ENCODE measurements at regions not wholly inside any gene's neighbourhood (a gene's known extent, or its start where the extent isn't known, plus 50 kb on each side); places are given as distances from the start of the nearest gene placed in this dataset.

DNA sequence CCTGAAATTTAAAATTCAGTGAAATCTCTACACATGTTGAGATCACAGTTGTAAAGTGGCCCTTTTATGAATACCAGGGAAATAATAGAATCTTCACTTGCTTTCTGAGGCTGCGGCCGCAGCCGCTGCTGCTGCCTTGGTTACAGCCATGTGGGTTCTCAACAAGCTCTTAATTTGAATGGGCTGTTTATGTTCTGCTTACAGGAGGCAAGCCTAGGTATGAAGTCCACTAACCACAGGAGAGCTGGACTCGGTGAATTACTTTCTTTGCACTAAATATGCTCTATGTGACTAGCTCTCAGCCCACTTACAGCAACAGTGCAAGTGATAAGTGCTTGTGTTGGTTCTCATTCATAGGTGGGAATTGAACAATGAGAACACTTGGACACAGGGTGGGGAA lies 410.8 kb downstream of the SFMBT2 start (continued):
- TF ChIP-seq ZNF396 (CRISPR knock-in tag; IDR thresholded peaks at IDR 0.05; ENCODE audit: borderline replicate concordance) (no peak), ERG (CRISPR knock-in tag; IDR thresholded peaks at IDR 0.05) (no peak)
- TF ChIP-seq, protein P1, sequence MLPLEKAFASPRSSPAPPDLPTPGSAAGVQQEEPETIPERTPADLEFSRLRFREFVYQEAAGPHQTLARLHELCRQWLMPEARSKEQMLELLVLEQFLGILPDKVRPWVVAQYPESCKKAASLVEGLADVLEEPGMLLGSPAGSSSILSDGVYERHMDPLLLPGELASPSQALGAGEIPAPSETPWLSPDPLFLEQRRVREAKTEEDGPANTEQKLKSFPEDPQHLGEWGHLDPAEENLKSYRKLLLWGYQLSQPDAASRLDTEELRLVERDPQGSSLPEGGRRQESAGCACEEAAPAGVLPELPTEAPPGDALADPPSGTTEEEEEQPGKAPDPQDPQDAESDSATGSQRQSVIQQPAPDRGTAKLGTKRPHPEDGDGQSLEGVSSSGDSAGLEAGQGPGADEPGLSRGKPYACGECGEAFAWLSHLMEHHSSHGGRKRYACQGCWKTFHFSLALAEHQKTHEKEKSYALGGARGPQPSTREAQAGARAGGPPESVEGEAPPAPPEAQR (CRISPR knock-in tag; IDR thresholded peaks at IDR 0.05): no peak

GRCh38 chr10:6999232-6999925 lies 411.5 kb downstream of the SFMBT2 start:
- Mint-ChIP-seq H3K36me3 (no peaks in the 10 kb centered on the region), H3K9me3 (0 out of 2 replicates have a peak, but pooled peaks cover 3% of the 10 kb centered on the region), H3K4me1 (0 out of 2 replicates have a peak, but pooled peaks cover 3% of the 10 kb centered on the region), H3K27me3 (ENCODE audit: low read depth) (no peaks in the 10 kb centered on the region; the same call in 1 of the 2 replicates), H3K4me3 (no peak overlapping the region), H3K27ac (no peak overlapping the region)
- POLR2A ChIA-PET: no interaction called here
- ATAC-seq (no peak), DNase-seq (ENCODE audit: low spot score) (no peak)
- TF ChIP-seq ZNF138 (CRISPR knock-in tag; conservative IDR thresholded peaks at IDR 0.05) (no peak), EMX1 (CRISPR knock-in tag; IDR thresholded peaks at IDR 0.05) (no peak), ATF1 (CRISPR knock-in tag; IDR thresholded peaks at IDR 0.05) (no peak)
- CTCF ChIA-PET: interaction anchor here (0.7 kb wide), 1 partner anchor 122 kb away, joined by 3 read pairs; no protein-coding TSS in a partner anchor

- H3K27me3 Mint-ChIP-seq (ENCODE audit: low read depth): no peaks in the 10 kb centered on the region; the same call in 1 of the 2 replicates
- peaks cover 13% of the 10 kb centered on the region for H3K4me1 Mint-ChIP-seq
- peaks cover 8% of the 10 kb centered on the region for H3K9me3 Mint-ChIP-seq
- CTCF ChIA-PET: no interaction called here
- no peak overlapping the region for H3K27ac Mint-ChIP-seq
- H3K36me3 Mint-ChIP-seq: peaks cover 3% of the 10 kb centered on the region; the same call in 1 of the 2 replicates
- no peak for ATAC-seq
- DNase-seq (ENCODE audit: low spot score): no peak
- TF ChIP-seq, protein P2, sequence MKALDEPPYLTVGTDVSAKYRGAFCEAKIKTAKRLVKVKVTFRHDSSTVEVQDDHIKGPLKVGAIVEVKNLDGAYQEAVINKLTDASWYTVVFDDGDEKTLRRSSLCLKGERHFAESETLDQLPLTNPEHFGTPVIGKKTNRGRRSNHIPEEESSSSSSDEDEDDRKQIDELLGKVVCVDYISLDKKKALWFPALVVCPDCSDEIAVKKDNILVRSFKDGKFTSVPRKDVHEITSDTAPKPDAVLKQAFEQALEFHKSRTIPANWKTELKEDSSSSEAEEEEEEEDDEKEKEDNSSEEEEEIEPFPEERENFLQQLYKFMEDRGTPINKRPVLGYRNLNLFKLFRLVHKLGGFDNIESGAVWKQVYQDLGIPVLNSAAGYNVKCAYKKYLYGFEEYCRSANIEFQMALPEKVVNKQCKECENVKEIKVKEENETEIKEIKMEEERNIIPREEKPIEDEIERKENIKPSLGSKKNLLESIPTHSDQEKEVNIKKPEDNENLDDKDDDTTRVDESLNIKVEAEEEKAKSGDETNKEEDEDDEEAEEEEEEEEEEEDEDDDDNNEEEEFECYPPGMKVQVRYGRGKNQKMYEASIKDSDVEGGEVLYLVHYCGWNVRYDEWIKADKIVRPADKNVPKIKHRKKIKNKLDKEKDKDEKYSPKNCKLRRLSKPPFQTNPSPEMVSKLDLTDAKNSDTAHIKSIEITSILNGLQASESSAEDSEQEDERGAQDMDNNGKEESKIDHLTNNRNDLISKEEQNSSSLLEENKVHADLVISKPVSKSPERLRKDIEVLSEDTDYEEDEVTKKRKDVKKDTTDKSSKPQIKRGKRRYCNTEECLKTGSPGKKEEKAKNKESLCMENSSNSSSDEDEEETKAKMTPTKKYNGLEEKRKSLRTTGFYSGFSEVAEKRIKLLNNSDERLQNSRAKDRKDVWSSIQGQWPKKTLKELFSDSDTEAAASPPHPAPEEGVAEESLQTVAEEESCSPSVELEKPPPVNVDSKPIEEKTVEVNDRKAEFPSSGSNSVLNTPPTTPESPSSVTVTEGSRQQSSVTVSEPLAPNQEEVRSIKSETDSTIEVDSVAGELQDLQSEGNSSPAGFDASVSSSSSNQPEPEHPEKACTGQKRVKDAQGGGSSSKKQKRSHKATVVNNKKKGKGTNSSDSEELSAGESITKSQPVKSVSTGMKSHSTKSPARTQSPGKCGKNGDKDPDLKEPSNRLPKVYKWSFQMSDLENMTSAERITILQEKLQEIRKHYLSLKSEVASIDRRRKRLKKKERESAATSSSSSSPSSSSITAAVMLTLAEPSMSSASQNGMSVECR (CRISPR knock-in tag; IDR thresholded peaks at IDR 0.05; ENCODE audit: borderline replicate concordance): no peak
- TF ChIP-seq RELA (CRISPR knock-in tag; IDR thresholded peaks at IDR 0.05; ENCODE audit: borderline replicate concordance) (no peak), ETV6 (CRISPR knock-in tag; IDR thresholded peaks at IDR 0.05) (no peak), ZNF317 (CRISPR knock-in tag; IDR thresholded peaks at IDR 0.05; ENCODE audit: borderline replicate concordance, low read depth) (no peak), TP53 (CRISPR knock-in tag; IDR thresholded peaks at IDR 0.05) (no peak), MYBL2 (CRISPR knock-in tag; IDR thresholded peaks at IDR 0.05) (no peak), SOX15 (CRISPR knock-in tag; IDR thresholded peaks at IDR 0.05) (no peak), NR1H2 (CRISPR knock-in tag; IDR thresholded peaks at IDR 0.05) (no peak), FOXJ3 (CRISPR knock-in tag; IDR thresholded peaks at IDR 0.05; ENCODE audit: borderline replicate concordance) (no peak), RORB (CRISPR knock-in tag; IDR thresholded peaks at IDR 0.05) (no peak), TCF7 (CRISPR knock-in tag; IDR thresholded peaks at IDR 0.05; ENCODE audit: low read depth) (no peak), HMGA2 (CRISPR knock-in tag; IDR thresholded peaks at IDR 0.05) (no peak), GTF2I (CRISPR knock-in tag; conservative IDR thresholded peaks at IDR 0.05) (no peak), ZNF532 (CRISPR knock-in tag; IDR thresholded peaks at IDR 0.05; ENCODE audit: borderline replicate concordance) (no peak)
- no peak overlapping the region for H3K4me3 Mint-ChIP-seq
- POLR2A ChIA-PET: no interaction called here
These were observed 413.3 kb downstream of the SFMBT2 start for GRCh38 chr10:6997509-6997908.
